NCI-H2107 treated with DMSO at 0.1 percent for 48 hours (cell line): ENCODE measurements at regions not wholly inside any gene's neighbourhood (a gene's known extent, or its start where the extent isn't known, plus 50 kb on each side); places are given as distances from the start of the nearest gene placed in this dataset.
"Not testable (repeated sequence)": the region's sequence is repeated elsewhere in the genome, so short reads cannot be mapped to it uniquely, and the experiment has no call there.

Experiments used
- DNase-seq: peaks from one replicate; lab custom pipeline; 2025; ENCODE audit not compliant: unreplicated experiment; lab: John Stamatoyannopoulos, UW

DNA sequence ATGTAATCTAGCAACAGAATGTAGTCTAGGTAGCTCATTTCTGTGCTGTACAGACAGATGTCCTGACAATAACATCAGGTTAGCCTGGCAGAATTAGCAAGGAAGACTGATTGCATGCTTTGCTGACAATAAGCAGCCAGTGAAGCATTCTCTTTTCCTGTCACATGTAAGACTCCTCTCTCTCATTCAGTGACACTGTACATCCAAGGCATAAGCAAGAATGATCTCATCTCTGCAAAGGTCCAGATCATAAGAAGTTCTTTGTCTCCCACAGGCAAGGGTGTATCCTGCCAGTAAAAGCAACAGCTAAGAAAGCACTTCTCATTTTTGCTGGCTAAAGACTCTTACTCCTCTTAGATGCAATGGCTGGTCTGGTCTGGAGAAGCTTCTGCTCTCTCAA, 861.8 kb downstream of the TAF11L14 start:
- DNase-seq: no peak

DNA sequence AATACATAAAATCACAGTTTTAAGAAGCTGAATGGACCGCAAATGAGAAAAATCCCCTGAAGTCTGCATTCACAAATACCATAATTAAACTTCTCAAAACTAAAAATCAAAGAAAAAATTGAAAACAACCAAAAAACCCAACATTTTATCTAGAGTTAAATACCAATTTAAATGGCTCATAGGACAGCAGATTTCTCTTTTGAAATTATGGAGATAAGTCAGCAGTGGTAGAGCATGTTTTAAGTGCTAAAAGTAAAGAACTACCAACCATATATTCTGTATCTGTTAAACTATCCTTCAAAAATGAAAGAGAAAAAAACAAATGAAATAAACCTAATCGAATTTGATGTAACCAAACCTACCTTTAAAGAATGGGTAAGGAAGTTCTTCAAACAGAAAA, 862.8 kb downstream of the TAF11L14 start:
- no peak for DNase-seq

DNA sequence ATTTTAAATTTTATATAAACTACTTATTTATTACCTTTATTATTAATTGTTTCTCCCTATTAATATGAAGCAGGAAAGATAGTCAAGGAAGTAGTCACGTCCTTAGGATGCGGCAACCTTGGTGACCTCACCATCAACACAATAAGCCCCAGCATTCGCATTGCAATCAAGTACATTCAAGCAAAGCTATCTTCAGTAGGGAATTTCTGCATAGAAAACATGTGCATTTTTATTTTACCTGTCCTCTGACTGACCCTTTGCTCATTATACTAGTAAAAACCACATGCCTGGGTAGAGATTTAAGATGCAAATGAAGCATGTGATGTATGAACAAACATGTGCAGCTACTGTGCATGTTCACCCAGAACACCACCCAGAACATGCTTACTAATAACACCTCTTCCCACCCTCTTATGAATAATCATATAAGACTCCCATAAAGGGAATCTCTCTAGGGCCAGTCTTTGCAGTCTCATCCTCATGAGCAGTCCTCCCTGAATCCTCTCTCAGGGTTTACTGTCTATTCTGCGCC, 869.6 kb downstream of the TAF11L14 start:
- no peak for DNase-seq

DNA sequence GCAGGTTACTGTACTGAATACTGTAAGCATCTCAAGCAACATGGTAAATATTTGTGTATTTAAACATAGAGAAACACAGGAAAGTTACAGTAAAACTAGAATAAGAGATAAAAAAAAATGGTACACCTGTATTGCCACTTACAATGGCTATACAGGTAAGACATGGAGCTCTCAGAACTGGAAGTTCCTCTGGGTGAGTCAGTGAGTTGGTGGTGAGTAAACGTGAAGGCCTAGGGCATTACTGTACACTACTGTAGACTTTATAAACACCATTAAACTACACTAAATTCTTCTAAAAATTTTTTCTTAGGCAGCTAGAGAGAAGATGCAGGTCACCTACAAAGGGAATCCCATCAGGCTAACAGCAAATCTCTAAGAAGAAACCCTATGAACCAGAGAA, 872.9 kb downstream of the TAF11L14 start:
- no peak for DNase-seq

- no peak for DNase-seq
These were observed 883.6 kb downstream of the TAF11L14 start for GRCh38 chr5:18517641-18518380.

DNA sequence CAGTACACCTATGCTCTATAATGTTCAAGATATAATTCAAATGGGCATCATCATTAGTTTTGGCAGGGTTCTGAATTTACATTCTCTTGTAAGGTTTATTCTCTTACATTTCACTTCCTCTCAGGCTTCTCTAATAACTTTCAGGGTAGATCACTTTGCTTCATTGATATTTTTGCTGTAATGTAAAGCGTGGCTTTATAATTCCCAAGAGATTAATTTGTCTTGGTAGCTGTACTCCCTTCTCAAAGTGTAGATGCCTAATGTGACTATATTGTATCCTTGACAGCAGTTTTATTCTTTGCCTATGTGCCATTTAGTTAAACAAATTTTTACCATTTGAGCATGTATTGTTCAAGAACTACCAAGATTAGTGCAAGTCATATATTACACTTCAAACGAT, 889.1 kb downstream of the TAF11L14 start:
- no peak for DNase-seq

- no peak for DNase-seq
These were observed 892.6 kb downstream of the TAF11L14 start for GRCh38 chr5:18526792-18527405.

DNA sequence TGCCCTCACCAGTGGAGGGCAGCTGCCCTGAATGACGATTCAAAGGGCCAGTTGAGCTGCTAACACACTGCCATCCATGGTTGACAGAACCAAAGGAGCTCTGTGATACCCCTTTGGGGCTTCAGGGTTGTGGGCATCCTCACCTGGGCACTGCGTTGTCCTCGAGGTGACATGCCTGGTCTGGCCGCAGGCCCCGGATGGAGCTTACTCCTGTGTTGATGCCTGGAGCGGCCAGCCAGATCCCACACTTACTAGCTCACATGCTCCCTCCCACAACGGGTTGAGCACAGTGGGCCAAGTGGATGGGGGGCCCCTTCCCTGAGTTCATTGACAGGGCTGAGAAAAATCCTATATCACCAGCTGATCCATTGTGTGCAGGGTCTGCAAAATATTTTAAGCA, 898.9 kb downstream of the TAF11L14 start:
- DNase-seq: no peak

DNA sequence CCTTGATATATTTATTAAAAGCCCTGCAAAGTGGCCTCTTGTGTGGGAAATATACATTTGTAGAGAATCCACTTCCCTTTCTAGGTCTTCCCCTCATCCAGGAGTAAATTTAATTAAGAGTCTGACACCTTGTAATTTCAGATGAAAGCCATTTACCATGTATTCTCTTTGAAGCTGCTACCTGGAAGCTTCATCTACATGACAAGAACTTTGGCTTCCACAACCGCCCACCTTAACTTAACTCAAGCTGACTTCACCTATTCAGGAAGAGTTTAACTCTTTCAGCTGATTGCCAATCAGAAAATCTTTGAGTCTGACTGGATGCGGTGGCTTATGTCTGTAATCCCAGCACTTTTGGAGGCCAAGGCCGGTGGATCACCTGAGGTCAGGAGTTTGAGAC, 899.9 kb downstream of the TAF11L14 start:
- no peak for DNase-seq

DNA sequence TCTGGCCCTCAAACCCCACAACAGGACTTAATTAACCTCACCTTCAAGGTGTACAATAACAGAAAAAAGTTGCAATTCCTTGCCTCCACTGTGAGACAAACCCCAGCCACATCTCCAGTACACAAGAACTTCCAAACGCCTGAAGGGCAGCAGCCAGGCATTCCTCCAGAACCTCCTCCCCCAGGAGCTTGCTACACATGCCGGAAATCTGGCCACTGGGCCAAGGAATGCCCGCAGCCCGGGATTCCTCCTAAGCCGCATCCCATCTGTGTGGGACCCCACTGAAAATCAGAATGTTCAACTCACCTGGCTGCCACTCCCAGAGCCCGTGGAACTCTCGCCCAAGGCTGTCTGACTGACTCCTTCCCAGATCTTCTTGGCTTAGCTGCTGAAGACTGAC, 901.5 kb downstream of the TAF11L14 start:
- not testable (repeated sequence) for DNase-seq

GRCh38 chr5:18544421-18544820, 910.2 kb downstream of the TAF11L14 start:
- no peak for DNase-seq

GRCh38 chr5:18546591-18546990, 912.3 kb downstream of the TAF11L14 start:
- DNase-seq: no peak

GRCh38 chr5:18551716-18552115, 917.5 kb downstream of the TAF11L14 start:
- DNase-seq: no peak

- no peak for DNase-seq
These were observed 919.0 kb downstream of the TAF11L14 start for GRCh38 chr5:18553269-18553668.

DNA sequence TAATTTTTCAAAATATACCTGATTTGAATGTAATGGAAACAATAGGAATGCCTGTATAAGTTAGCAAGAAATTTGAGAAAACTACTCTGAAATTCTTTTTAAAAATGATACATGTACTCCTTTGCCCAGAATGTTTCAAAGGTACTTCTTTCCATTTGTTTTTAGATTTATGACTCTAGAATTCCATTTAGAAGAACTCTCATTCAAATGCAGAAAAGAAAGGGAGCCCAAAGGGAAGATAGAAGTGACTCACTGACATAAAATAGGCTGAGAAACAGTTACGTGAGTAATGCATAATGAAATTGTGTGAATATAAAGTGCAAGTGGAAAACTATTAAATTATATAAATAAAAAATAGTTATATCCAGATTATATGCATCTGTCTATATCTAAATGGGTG, 926.3 kb downstream of the TAF11L14 start:
- DNase-seq: no peak

- no peak for DNase-seq
These were observed 929.6 kb downstream of the TAF11L14 start for GRCh38 chr5:18563853-18564252.

DNA sequence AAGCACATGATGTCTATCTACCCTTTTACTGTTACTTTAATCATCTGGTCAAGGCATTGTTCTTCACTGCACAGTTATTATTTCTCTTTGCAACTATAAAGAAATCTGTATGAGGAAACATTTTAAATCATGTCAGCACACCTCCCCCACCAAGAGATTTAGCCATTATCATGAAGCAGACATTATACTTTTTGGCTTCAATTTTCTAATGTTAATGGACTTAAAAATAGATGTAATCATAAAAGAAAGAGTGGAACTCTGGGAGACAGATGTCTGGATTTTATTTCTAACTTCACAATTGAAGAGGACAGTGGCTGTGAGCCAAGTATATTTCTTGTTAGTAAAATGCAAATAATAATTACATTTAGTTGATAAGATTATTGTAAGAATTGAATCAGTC, 932.4 kb downstream of the TAF11L14 start:
- no peak for DNase-seq

- DNase-seq: no peak
These were observed 942.3 kb downstream of the TAF11L14 start for GRCh38 chr5:18576586-18576985.

GRCh38 chr5:18601185-18601584, 966.9 kb downstream of the TAF11L14 start:
- no peak for DNase-seq

DNA sequence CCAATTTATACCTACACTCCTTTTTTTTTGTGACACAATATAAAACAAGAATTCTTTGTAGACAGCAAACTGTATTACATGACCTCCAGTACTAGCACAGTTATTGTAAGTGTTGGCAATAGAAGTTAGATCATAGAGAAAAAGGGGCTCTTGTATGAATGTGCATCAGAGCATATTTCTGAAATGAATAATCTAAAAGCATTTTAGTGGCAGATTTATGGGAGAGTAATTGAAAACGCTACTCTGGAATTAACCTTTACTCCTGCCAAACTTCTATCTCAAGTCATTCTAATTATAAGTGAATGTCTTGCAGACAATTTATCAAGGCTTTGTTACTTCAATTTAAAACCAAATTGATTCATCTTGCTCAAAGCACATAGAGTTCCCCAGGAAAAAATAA, 968.1 kb downstream of the TAF11L14 start:
- DNase-seq: no peak

GRCh38 chr5:18605186-18605585, 970.9 kb downstream of the TAF11L14 start:
- DNase-seq: no peak

GRCh38 chr5:18607570-18607969, 973.3 kb downstream of the TAF11L14 start:
- DNase-seq: no peak

DNA sequence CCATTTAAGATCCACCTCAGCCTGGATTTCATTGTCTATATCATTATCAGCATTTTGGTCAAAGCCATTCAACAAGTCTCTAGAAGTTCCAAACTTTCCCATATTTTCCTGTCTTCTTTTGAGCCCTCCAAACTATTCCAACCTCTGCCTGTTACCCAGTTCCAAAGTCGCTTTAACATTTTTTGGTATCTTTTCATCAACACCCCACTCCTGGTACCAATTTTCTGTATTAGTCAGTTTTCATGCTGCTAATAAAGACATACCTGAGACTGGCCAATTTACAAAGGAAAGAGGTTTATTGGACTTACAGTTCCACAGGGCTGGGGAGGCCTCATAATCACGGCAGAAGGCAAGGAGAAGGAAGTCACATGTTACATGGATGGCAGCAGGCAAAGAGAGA, 982.9 kb downstream of the TAF11L14 start:
- not testable (repeated sequence) for DNase-seq
